Ascending aorta (tissue), 2 donors: ENCODE measurements at regions not wholly inside any gene's neighbourhood (a gene's known extent, or its start where the extent isn't known, plus 50 kb on each side); places are given as distances from the start of the nearest gene placed in this dataset.

Experiments
- DNase-seq, 2 donors: peaks; one replicate each; pipeline ENCODE4 v3.0.0-alpha.2; 2019; ENCODE audit warnings: low spot score in 2 of 2
- H3K27ac ChIP-seq, 2 donors: fragments of 200-600 bp; sonication (generic); one replicate each; pipeline ENCODE4 v1.5.1; 2016 to 2017; ENCODE audit warnings: mild to moderate bottlenecking in 1 of 2
- H3K27me3 ChIP-seq: fragments of 200-600 bp; sonication (generic); one replicate; pipeline ENCODE4 v1.5.1; 2017
- H3K36me3 ChIP-seq, 2 donors: fragments of 200-600 bp; sonication (generic); one replicate each; pipeline ENCODE4 v1.5.1; 2016
- H3K4me1 ChIP-seq, 2 donors: fragments of 200-600 bp; sonication (generic); one replicate each; pipeline ENCODE4 v1.5.1; 2016 to 2017; ENCODE audit warnings: mild to moderate bottlenecking in 1 of 2
- H3K4me3 ChIP-seq, 2 donors: fragments of 200-600 bp; sonication (generic); one replicate each; pipeline ENCODE4 v1.5.1; 2016 to 2017; ENCODE audit warnings: mild to moderate bottlenecking in 1 of 2
- H3K9me3 ChIP-seq, 2 donors: fragments of 200-600 bp; sonication (generic); one replicate each; pipeline ENCODE4 v1.5.1; 2016
- intact Hi-C: fragments of 100-400 bp; cut with DNase I; formaldehyde crosslinking; loops from one replicate; pipeline ENCODE4 v1.15.1; 2023
- TF ChIP-seq, protein P1 (sequence below), 3 experiments: fragments of 200-600 bp in 2 of 3; fragments of 450-650 bp in 1 of 3; sonication (generic) in 2 of 3; IDR thresholded peaks; one replicate each; pipeline ENCODE4 v1.5.1; 2016 to 2019; ENCODE audit warnings: antibody characterized with exemption in 3 of 3, mild to moderate bottlenecking in 1 of 3, moderate library complexity in 1 of 3

DNA sequence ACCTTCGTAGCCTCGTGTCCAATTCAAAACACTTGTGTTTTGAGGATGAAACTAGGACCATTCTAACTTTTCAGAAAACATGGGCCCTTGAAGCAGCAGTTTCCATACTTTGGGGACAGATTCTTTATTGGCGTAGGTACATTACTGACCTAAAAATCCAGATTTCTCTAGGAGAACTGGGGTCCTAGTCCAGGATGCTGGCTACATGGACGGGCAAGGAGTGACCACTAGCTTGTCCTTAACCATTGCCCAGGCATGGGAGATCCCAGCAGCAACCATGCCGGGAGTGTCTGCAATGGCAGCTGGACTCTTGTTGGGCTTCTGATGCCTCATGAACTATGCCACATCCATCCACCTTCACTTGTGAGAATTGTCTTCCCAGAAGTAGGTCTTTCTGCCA lies 62.2 kb upstream of the WDR1 start:
- Histone ChIP-seq H3K4me3 (no peak overlapping the region), H3K27ac (no peak overlapping the region), H3K36me3 (no peaks in the 10 kb centered on the region), H3K27me3 (no peaks in the 10 kb centered on the region), H3K4me1 (peaks cover 4 to 6% of the 10 kb centered on the region in 2 donors), H3K9me3 (no peaks in the 10 kb centered on the region)
- intact Hi-C loops = no loop called here
- TF ChIP-seq, protein P1, sequence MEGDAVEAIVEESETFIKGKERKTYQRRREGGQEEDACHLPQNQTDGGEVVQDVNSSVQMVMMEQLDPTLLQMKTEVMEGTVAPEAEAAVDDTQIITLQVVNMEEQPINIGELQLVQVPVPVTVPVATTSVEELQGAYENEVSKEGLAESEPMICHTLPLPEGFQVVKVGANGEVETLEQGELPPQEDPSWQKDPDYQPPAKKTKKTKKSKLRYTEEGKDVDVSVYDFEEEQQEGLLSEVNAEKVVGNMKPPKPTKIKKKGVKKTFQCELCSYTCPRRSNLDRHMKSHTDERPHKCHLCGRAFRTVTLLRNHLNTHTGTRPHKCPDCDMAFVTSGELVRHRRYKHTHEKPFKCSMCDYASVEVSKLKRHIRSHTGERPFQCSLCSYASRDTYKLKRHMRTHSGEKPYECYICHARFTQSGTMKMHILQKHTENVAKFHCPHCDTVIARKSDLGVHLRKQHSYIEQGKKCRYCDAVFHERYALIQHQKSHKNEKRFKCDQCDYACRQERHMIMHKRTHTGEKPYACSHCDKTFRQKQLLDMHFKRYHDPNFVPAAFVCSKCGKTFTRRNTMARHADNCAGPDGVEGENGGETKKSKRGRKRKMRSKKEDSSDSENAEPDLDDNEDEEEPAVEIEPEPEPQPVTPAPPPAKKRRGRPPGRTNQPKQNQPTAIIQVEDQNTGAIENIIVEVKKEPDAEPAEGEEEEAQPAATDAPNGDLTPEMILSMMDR (IDR thresholded peaks at IDR 0.05) = no peak
- no peak for DNase-seq

DNA sequence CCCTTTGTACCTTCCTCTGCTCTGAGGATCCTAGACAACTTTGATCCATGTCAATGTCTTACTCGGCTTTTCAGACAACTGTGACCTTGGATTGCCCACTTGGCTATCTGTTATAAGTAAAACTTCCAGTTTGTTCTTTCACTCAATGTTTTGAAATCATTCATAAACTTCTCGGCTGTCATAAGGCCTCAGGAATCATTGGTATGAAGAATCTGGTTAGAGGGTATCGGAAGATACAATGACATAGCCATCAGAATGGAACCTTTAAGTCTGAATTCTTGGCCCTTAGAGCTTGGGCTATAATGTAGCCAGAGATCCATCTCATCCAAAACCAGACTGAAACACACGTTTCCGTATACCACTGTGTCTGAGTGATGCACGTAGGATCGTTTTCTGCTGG lies 59.0 kb upstream of the WDR1 start:
- H3K9me3 ChIP-seq = no peaks in the 10 kb centered on the region
- no peak overlapping the region for H3K4me3 ChIP-seq
- TF ChIP-seq, protein P1 (IDR thresholded peaks at IDR 0.05) = no peak
- H3K27ac ChIP-seq = no peak overlapping the region
- no peaks in the 10 kb centered on the region for H3K36me3 ChIP-seq
- peaks cover 5 to 14% of the 10 kb centered on the region in 2 donors for H3K4me1 ChIP-seq
- no peak for DNase-seq
- intact Hi-C loops = no loop called here
- no peaks in the 10 kb centered on the region for H3K27me3 ChIP-seq

DNA sequence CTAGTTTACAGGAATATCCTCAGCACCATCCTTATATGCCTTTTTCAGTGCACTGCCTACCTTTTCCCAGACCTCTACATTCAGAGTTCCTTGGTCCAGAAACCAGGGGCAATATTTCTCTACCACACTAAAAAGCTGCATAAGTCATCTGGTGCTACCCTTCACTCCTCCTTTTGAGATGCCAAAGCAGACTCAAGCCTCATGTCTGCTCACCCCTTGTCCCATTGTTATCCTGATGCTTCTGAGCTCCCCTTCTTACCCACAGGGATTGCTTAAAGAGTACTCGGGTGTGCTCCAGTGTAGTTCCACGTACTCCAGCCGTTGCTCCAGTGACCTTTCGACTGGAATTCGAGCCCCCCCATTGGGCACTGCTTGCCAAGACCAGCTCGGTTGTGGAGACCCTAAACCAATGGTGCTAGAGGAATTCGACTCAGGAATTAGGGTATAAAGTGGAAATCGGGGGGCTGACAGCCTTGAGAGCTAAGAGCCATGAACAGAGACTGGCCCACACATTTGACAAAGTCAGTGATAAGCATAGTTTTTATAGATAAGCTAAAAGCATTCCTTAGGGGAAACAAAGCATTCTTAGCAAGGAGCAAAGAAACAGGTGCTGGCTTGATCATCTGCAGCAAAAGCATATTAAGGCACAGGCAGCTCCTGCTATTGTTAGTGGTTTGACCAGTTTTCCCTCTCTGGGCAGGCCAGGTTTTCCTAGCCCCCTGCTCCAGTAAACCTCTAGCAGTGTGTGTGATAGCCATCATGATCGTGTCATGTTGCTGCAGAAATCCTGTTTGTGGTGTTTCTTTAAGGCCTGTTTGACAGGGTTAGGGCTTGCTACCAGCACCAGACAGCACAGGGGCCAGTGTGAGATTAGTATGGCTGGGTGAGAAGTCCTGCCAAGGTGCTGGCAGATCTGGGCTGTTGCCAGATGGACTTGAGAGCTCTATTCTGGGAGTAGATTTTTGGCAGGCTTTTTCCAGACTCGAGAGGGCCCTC lies 57.5 kb upstream of the WDR1 start:
- intact Hi-C loops = no loop called here
- no peaks in the 10 kb centered on the region for H3K36me3 ChIP-seq
- no peak overlapping the region for H3K27ac ChIP-seq
- TF ChIP-seq, protein P1 (IDR thresholded peaks at IDR 0.05) = no peak
- no peak overlapping the region for H3K4me3 ChIP-seq
- DNase-seq = peak in 1 of 2 donors; percentile 68
- H3K9me3 ChIP-seq = no peaks in the 10 kb centered on the region
- no peaks in the 10 kb centered on the region for H3K27me3 ChIP-seq
- H3K4me1 ChIP-seq = peaks cover 5 to 14% of the 10 kb centered on the region in 2 donors

DNA sequence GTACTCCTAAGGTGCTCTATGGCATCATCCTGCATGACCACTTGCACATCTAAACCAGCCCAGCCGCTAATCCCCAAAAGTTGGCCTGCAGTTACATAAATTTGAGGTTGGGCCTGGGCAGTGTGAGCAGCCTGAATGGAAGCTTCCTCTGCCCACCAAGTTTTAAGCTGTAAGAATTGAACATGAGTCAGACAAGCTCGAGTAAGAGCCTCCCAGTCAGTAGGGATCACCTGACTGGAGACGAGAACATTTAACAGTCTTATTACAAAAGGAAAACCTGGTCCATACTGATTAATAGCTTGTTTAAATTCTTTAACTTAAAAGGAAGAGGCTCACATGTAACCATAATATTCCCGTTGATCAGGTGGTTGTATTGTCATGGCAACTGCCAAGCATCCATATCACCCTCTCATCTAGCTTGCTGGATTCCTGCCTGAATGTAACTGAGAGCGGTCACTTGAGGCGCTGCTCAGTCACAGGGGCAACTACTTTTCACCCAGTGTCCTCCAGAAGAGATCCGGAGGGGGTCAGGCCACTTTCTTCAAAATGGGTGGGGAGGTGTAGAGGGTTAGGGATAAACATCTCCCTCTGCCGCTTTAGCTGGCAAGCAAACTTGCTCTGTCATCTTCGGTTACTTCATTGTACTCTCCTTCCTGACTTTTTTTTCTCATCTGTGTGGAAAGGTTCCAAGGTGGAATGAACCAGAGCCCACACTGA lies 56.6 kb upstream of the WDR1 start:
- Histone ChIP-seq H3K4me1 (peaks cover 5 to 14% of the 10 kb centered on the region in 2 donors), H3K36me3 (no peaks in the 10 kb centered on the region), H3K9me3 (no peaks in the 10 kb centered on the region), H3K4me3 (no peak overlapping the region), H3K27ac (peak overlapping the region in 1 of 2 donors; percentile 17), H3K27me3 (no peaks in the 10 kb centered on the region)
- no peak for DNase-seq
- TF ChIP-seq, protein P1 (IDR thresholded peaks at IDR 0.05) = no peak
- intact Hi-C loops = no loop called here

DNA sequence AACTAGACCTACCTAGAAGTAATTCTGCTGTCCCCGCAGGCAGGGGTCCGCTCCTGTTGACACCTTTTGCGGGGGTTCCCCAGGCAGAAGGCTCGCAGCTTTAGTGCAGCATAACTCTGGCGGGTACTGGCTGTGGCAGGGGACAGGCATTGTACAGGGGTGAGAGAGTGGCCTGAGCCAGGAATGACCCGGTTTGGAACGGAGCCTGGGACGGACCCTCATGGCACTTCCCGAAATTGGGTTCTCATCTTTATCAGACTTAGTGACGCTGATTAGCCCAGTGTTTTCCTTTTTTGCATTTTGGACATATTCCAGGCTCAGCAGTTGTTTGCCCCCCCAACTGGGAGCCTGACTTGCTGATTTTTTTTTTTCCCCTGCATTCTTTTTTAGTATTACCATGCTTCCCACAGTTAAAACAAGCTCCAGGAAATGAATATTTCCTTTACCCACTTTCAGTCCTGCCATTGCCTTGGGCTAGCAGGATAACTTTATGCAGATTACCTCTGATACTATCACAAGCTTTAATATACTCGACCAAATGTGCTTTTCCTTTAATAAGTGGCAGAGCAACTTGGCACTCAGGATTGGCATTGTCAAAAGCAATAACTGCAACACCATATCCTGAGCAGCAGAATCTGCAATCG lies 55.8 kb upstream of the WDR1 start:
- H3K4me3 ChIP-seq = no peak overlapping the region
- no peak overlapping the region for H3K27ac ChIP-seq
- no peaks in the 10 kb centered on the region for H3K27me3 ChIP-seq
- TF ChIP-seq, protein P1 (IDR thresholded peaks at IDR 0.05) = no peak
- H3K36me3 ChIP-seq = no peaks in the 10 kb centered on the region
- peaks cover 5 to 14% of the 10 kb centered on the region in 2 donors for H3K4me1 ChIP-seq
- no peak for DNase-seq
- H3K9me3 ChIP-seq = no peaks in the 10 kb centered on the region
- intact Hi-C loops = no loop called here
